HEK293T (cell line): ENCODE measurements at regions not wholly inside any gene's neighbourhood (a gene's known extent, or its start where the extent isn't known, plus 50 kb on each side); places are given as distances from the start of the nearest gene placed in this dataset.

ENCODE experiments used
- BHLHE40 ChIP-seq: fragments of 450-650 bp; IDR thresholded peaks from 2 replicates; pipeline ENCODE4 v1.6.1; 2016; ENCODE audit warnings: mild to moderate bottlenecking, moderate library complexity, borderline replicate concordance
- FOXM1 ChIP-seq: fragments of 450-650 bp; IDR thresholded peaks from 2 replicates; pipeline ENCODE4 v1.6.1; 2017; ENCODE audit warnings: mild to moderate bottlenecking, borderline replicate concordance

- no peak for TF ChIP-seq FOXM1
- TF ChIP-seq BHLHE40, result no peak
Observed at GRCh38 chr5:168056499-168057182, 234.8 kb upstream of the WWC1 start.
